ENCODE measurements at regions not wholly inside any gene's neighbourhood (a gene's known extent, or its start where the extent isn't known, plus 50 kb on each side); places are given as distances from the start of the nearest gene placed in this dataset.

DNA sequence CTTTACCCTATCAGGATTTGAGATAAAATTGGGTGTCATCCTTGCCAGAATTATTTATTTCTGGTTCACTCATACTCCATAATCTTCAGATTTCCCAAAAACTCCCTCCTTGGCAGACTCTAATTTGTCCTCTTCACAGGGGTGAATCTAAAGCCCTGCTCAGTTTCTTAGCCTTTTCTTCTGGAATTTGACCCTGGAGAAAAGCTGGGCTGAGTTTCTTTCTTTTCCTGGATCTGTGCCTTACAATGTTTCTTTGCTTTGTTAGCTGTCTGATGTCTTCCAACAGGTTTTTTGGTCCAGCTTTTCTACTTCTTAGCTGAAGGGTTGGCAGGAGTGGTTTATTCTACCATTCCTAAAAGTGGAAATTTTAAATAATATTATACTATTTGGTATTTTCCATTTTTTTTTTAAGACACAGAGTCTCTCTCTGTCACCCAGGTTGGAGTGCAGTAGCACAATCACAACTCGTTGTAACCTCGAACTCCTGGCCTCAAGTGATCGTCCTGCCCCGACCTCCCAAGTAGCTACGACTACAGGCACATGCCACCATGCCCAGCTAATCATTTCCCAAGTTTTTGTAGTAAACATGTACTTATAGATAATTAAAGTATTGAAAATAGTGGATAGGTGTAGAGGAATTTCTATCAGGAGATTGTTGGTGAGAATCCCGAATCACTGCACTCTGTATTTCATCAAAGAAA lies 138.4 kb upstream of the TWIST2 start:
- no peak for TF ChIP-seq POLR2A (IDR thresholded peaks at IDR 0.05; ENCODE audit: low read length)
- no peak for TF ChIP-seq GATA1 (IDR thresholded peaks at IDR 0.05; ENCODE audit: low read depth, low read length)
